ENCODE measurements at regions not wholly inside any gene's neighbourhood (a gene's known extent, or its start where the extent isn't known, plus 50 kb on each side); places are given as distances from the start of the nearest gene placed in this dataset.

GRCh38 chr9:107118863-107119624, 164.0 kb upstream of the RAD23B start:
- DNase-seq (ENCODE audit: low read depth): no peak

- no peak for DNase-seq (ENCODE audit: low read depth)
These were observed 163.3 kb upstream of the RAD23B start for GRCh38 chr9:107119735-107120134.

DNA sequence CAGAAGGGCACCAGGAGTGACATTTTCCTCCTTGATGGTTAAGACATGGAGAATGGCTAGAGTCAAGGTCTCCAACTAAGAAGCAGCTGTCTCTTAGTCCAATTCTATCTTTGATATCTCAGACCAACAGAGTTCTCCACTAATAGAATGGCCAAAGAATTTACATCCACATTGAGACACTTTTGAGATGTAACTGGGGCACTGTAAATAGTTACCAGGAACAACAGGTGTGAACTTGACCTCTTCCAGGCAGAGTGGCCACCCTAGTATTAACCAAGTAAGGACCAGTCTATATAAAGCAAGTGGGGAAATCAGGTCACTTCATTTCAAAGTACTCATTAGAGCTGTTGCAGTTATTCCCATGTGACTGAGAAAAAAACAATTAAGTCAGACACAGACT, 159.7 kb upstream of the RAD23B start:
- DNase-seq (ENCODE audit: low read depth): no peak

GRCh38 chr9:107127608-107128007, 155.5 kb upstream of the RAD23B start:
- no peak for DNase-seq (ENCODE audit: low read depth)

DNA sequence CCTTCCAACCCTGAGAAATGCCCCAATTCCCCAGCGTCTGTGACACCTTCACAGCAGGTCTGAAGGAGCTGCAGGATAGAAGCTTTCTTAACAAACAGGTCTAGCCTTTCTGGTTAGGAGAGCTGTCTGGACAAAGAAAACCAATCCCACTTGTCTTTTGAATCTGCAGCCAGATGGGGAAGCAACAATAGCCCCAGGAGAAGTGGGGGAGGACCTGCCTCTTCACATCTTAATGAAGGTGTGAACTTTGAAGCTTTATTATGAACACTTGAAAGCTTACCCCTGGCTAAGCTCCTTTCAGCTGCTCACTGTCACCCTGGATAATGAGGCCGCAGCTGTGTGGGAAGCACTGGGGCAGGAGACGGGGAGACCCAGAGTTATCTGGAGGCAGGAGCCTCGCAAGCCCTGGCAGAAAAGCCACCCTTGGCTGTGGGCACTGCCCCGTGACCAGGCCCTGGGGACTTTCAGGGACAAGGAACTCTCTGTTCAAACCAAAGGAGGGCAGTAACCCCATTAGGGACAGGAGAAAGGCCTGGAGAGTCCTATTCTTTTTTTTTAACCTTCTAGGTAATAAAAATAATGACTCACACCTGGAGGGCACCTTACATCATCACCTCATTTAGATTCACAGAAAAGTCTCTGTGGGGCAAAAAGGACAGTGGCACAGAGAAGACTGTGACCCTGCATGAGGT, 151.8 kb upstream of the RAD23B start:
- DNase-seq (ENCODE audit: low read depth): no peak

GRCh38 chr9:107136296-107136695, 146.8 kb upstream of the RAD23B start:
- DNase-seq (ENCODE audit: low read depth): no peak

DNA sequence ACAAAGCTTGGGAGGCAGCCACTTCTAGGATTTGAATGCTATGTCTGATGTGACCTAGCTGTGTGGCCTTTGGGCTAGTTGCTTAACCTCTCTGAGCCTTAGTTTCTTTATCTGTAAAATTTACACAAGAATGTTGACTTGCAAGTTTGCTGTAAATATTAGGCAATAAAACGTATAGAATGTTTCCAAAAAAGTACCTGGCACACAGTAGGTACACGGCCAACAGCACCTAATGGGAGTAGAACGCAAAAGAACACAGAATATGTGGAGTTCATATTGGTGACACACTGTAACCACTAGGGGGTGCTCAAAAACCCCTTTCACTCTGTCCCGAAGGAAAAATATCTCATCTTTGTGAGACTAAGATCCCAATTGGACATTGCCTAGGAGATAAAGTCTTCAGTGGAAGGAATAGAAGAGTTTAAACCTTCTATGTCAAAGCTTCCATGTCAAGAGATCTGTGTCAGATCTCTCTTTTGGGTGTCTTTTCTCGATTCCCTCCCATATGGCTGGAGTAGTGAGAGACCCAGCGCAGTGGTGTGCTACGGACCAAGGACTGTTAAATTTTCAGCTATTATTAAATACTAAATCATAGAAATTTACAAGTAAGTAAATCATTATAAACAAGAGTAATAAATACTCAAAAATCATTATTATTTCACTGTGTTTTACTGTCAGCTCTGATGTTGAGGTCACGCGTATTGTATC, 145.4 kb upstream of the RAD23B start:
- no peak for DNase-seq (ENCODE audit: low read depth)

DNA sequence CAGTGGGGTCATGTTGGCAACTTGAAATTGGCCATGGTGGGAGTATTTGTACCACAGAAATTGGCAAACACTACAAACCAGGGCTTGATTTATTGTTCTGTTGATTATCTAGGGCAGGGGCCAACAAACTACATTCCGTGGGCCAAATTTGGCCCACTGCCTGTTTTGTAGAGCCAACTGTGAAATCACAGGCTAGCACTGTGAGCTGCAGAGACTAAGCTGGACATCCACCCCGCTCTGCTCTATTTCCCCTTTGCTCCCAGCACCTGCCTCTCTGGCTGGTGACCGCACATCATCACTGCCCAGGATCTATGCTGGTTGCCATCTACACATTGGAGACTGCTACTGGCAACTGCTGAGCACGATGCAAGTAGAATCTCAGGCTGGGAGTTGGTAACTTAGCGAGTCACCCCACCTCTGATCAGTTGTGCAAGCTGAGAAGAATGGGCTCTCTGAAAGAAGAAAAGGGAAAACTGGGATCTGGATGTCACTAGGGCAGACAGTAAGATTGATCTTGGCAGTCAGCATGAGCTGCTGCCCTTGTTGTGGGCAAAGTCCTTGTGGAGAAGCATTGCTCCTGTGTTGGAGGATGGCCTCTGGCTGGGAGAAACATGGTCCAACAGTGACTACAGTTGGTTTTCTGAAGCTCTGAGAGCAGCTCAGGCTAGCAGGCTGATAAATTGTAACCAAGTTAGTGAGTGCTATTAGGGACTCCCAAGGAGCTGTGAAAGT, 144.7 kb upstream of the RAD23B start:
- no peak for DNase-seq (ENCODE audit: low read depth)

DNA sequence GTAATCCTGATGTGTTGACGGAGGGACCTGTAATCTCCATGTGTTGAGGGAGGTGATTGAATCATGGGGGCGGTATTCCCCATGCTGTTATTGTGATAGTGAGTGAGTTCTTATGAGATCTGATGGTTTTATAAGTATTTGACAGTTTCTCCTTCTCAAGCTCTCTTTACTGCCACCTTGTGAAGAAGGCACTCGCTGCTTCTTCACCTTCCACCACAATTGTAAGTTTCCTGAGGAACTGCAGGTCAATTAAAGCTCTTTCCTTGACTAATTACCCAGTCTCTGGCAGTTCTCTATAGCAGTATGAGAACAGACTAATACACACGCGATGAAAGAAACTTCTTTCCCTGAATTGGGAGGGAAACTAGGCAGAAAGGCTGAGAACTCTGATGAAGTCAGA, 141.1 kb upstream of the RAD23B start:
- no peak for DNase-seq (ENCODE audit: low read depth)

GRCh38 chr9:107142430-107142829, 140.6 kb upstream of the RAD23B start:
- DNase-seq (ENCODE audit: low read depth): no peak

- DNase-seq (ENCODE audit: low read depth): no peak
These were observed 140.0 kb upstream of the RAD23B start for GRCh38 chr9:107142896-107143603.

DNA sequence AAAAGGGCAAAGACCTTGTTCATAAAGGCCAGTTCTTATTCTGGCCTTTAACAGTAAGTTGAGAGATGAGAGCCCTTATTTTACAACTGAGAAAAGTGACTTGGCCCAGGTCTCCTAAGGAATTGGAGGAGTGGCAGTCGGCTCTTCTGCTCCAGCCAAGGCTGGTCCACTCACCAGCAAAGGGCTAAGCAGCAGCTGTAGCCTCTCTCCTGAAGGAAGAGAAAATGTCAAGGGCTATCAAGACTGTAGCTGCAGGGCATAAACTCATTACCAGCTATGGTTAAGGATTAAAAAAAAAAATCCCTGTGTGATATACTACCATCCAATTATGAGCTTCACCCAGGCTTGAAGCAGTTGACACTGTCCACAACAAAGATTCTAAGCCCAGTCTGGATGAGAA, 138.6 kb upstream of the RAD23B start:
- no peak for DNase-seq (ENCODE audit: low read depth)

GRCh38 chr9:107147134-107147533, 135.9 kb upstream of the RAD23B start:
- DNase-seq (ENCODE audit: low read depth): no peak

- DNase-seq (ENCODE audit: low read depth): no peak
These were observed 134.9 kb upstream of the RAD23B start for GRCh38 chr9:107148216-107148615.

GRCh38 chr9:107149756-107150155, 133.3 kb upstream of the RAD23B start:
- DNase-seq (ENCODE audit: low read depth): no peak

DNA sequence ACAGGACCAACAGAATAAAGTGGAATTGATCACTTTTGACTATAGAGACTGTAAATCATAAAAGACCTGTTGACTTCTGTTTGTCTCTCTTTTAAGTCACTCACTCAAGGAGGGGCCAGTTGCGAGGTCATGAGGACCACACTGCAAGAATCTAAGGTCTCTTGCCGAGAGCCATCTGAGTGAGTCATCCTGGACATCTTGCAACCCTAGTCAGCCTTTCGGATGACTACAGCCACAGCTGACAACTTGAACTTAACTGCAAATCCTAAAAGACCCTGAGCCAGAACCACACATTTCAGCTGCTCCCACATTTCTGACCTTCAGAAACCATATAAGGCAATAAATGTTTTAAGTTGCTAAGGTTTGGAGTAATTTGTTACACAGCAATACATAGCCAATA, 129.7 kb upstream of the RAD23B start:
- DNase-seq (ENCODE audit: low read depth): no peak

GRCh38 chr9:107154291-107154690, 128.8 kb upstream of the RAD23B start:
- DNase-seq (ENCODE audit: low read depth): no peak

DNA sequence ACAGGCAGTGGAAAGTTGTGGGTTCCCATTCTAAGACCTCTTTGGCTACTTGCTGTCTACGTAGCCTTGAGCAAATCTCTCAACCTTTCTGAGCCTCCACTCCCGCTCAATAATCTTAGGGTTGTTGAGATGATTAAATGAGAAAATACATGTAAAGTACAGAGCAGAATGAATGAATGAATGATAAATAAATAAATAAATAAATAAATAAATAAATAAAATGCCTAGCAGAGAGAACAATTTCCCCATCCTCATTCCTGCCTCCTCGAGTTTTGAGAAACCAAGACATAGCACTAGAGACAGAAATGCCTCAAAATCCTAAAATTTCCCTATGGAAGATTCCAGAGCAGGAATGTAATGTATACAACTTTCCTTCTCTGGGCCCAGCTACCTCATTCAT, 128.3 kb upstream of the RAD23B start:
- no peak for DNase-seq (ENCODE audit: low read depth)

GRCh38 chr9:107155244-107155817, 127.7 kb upstream of the RAD23B start:
- DNase-seq (ENCODE audit: low read depth): no peak

DNA sequence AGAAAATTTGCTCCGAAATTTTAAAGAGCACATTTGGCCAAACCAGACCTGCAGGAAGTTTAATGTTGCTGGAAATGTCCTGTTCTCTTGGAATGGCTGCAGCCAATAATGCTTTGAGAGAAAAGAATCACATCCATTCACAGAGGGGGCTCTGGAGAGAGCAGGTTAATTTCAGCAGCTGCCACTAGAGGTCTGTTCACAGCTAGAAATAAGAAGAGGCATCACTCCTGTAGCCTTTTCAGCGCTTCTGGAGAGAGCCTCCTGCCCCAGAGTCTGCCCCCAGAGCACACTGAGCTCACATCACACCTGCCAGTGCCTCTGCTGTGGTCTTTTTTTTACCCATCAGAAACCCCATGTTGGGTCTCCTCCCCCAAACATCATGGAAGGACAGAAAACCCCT, 124.8 kb upstream of the RAD23B start:
- no peak for DNase-seq (ENCODE audit: low read depth)

- no peak for DNase-seq (ENCODE audit: low read depth)
These were observed 121.7 kb upstream of the RAD23B start for GRCh38 chr9:107161338-107161737.
